ENCODE measurements at regions not wholly inside any gene's neighbourhood (a gene's known extent, or its start where the extent isn't known, plus 50 kb on each side); places are given as distances from the start of the nearest gene placed in this dataset.
"Not testable (repeated sequence)": the region's sequence is repeated elsewhere in the genome, so short reads cannot be mapped to it uniquely, and the experiment has no call there.

GRCh38 chr3:61463191-61463590, 98.2 kb upstream of the PTPRG start:
- FAIRE-seq, result no peak
- intact Hi-C loops (cut with DNase I), result no loop called here
- Histone ChIP-seq H3K27me3 (no peaks in the 10 kb centered on the region), H3K27ac (no peak overlapping the region), H3K4me1 (no peaks in the 10 kb centered on the region), H3K4me3 (no peak overlapping the region), H3K36me3 (no peaks in the 10 kb centered on the region), H3K9me3 (no peaks in the 10 kb centered on the region)
- 12 to 23% methylated on average over 1 of the region's 1 CpG for WGBS, 2 donors
- DNase-seq, result no peak
- no peak for TF ChIP-seq CTCF (IDR thresholded peaks at IDR 0.05)
- no peak for ATAC-seq

- Histone ChIP-seq H3K27me3 (no peaks in the 10 kb centered on the region), H3K36me3 (no peaks in the 10 kb centered on the region), H3K27ac (no peak overlapping the region), H3K4me1 (no peaks in the 10 kb centered on the region), H3K4me3 (no peak overlapping the region), H3K9me3 (no peaks in the 10 kb centered on the region)
- DNase-seq (no peak), ATAC-seq (no peak), FAIRE-seq (no peak)
- TF ChIP-seq CTCF (IDR thresholded peaks at IDR 0.05), result no peak
- intact Hi-C loops (cut with DNase I), result no loop called here
- 51 to 67% methylated on average over 9 of the region's 9 CpGs for WGBS, 2 donors
Measured at GRCh38 chr3:61464518-61465140, 96.7 kb upstream of the PTPRG start.

GRCh38 chr3:61466357-61466756, 95.0 kb upstream of the PTPRG start:
- Histone ChIP-seq H3K4me3 (no peak overlapping the region), H3K27ac (no peak overlapping the region), H3K9me3 (no peaks in the 10 kb centered on the region), H3K27me3 (no peaks in the 10 kb centered on the region), H3K4me1 (no peaks in the 10 kb centered on the region), H3K36me3 (no peaks in the 10 kb centered on the region)
- DNase-seq (no peak), ATAC-seq (no peak), FAIRE-seq (no peak)
- intact Hi-C loops (cut with DNase I), result no loop called here
- TF ChIP-seq CTCF (IDR thresholded peaks at IDR 0.05), result no peak
- WGBS, 2 donors, result 49 to 66% methylated on average over 3 of the region's 3 CpGs

GRCh38 chr3:61483997-61484396, 77.4 kb upstream of the PTPRG start:
- 94 to 98% methylated on average over 4 of the region's 4 CpGs for WGBS, 2 donors
- H3K4me3 ChIP-seq, result no peak overlapping the region
- no peaks in the 10 kb centered on the region for H3K27me3 ChIP-seq
- no peak overlapping the region for H3K27ac ChIP-seq
- FAIRE-seq (no peak), DNase-seq (no peak), ATAC-seq (no peak)
- no peak for TF ChIP-seq CTCF (IDR thresholded peaks at IDR 0.05)
- no peaks in the 10 kb centered on the region for H3K4me1 ChIP-seq
- intact Hi-C loops (cut with DNase I), result no loop called here
- H3K9me3 ChIP-seq, result no peaks in the 10 kb centered on the region
- no peaks in the 10 kb centered on the region for H3K36me3 ChIP-seq

- TF ChIP-seq CTCF (IDR thresholded peaks at IDR 0.05), result no peak
- ATAC-seq (no peak), FAIRE-seq (no peak), DNase-seq (no peak)
- WGBS, 2 donors, result 84 to 86% methylated on average over 3 of the region's 3 CpGs
- Histone ChIP-seq H3K9me3 (no peaks in the 10 kb centered on the region), H3K27ac (no peak overlapping the region), H3K36me3 (no peaks in the 10 kb centered on the region), H3K4me3 (no peak overlapping the region), H3K4me1 (no peaks in the 10 kb centered on the region), H3K27me3 (no peaks in the 10 kb centered on the region)
- intact Hi-C loops (cut with DNase I), result no loop called here
Measured at GRCh38 chr3:61493339-61493738, 68.0 kb upstream of the PTPRG start.

GRCh38 chr3:61494309-61494708, 67.1 kb upstream of the PTPRG start:
- H3K4me1 ChIP-seq; H3K36me3 ChIP-seq; H3K4me3 ChIP-seq; H3K27me3 ChIP-seq; ATAC-seq; intact Hi-C loops (cut with DNase I); H3K9me3 ChIP-seq; H3K27ac ChIP-seq; DNase-seq; FAIRE-seq: not testable (repeated sequence)
- WGBS, 2 donors, result 62 to 71% methylated on average over 3 of the region's 3 CpGs

All from pancreas (tissue), 10 donors.